ENCODE measurements at regions not wholly inside any gene's neighbourhood (a gene's known extent, or its start where the extent isn't known, plus 50 kb on each side); places are given as distances from the start of the nearest gene placed in this dataset.

DNA sequence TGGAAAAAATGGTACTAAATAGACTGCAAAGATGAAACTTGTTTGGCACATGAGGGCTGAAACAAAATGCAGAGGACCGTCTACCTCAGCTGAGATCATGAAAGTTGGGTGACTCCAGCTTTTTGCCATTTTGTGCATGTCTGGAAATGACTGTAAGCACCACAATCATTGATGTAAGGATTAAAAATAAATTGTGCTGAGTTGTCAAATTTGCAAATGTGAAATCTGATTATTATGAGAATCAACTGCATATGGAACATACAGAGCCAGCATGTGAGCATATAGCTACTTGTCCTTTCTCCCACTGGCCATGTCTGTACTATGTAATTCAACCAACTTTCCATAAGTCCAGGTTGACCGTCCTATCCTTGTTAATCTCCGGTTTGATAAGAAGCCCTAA lies 736.9 kb upstream of the PRMT6 start:
- TF ChIP-seq POLR2A (IDR thresholded peaks at IDR 0.05) (no peak), POLR2AphosphoS5 (IDR thresholded peaks at IDR 0.05) (no peak)
- TF ChIP-seq, protein P1, sequence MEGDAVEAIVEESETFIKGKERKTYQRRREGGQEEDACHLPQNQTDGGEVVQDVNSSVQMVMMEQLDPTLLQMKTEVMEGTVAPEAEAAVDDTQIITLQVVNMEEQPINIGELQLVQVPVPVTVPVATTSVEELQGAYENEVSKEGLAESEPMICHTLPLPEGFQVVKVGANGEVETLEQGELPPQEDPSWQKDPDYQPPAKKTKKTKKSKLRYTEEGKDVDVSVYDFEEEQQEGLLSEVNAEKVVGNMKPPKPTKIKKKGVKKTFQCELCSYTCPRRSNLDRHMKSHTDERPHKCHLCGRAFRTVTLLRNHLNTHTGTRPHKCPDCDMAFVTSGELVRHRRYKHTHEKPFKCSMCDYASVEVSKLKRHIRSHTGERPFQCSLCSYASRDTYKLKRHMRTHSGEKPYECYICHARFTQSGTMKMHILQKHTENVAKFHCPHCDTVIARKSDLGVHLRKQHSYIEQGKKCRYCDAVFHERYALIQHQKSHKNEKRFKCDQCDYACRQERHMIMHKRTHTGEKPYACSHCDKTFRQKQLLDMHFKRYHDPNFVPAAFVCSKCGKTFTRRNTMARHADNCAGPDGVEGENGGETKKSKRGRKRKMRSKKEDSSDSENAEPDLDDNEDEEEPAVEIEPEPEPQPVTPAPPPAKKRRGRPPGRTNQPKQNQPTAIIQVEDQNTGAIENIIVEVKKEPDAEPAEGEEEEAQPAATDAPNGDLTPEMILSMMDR (IDR thresholded peaks at IDR 0.05 in 8 of 11, conservative IDR thresholded peaks at IDR 0.05 in 3 of 11) = no peak
